Neural crest cell (in vitro differentiated cells): ENCODE measurements at regions not wholly inside any gene's neighbourhood (a gene's known extent, or its start where the extent isn't known, plus 50 kb on each side); places are given as distances from the start of the nearest gene placed in this dataset.

Experiments
- DNase-seq: peaks from one replicate; pipeline ENCODE4 v3.0.0; 2021; ENCODE audit warnings: low read depth, mixed read lengths, low spot score
- H3K27ac Mint-ChIP-seq: one replicate; pipeline ENCODE4 v1.8.0; 2021; ENCODE audit warnings: mild to moderate bottlenecking, mixed read lengths; ENCODE audit not compliant: unreplicated experiment
- H3K27me3 Mint-ChIP-seq: 2 replicates; pipeline ENCODE4 v1.8.0; 2021; ENCODE audit warnings: low read depth, mild to moderate bottlenecking, mixed read lengths
- H3K36me3 Mint-ChIP-seq: 2 replicates; pipeline ENCODE4 v1.8.0; 2021; ENCODE audit warnings: low read depth, mild to moderate bottlenecking, mixed read lengths
- H3K4me1 Mint-ChIP-seq: 2 replicates; pipeline ENCODE4 v1.8.0; 2021; ENCODE audit warnings: mixed read lengths
- H3K4me3 Mint-ChIP-seq: one replicate; pipeline ENCODE4 v1.8.0; 2021; ENCODE audit warnings: mild to moderate bottlenecking, mixed read lengths
- H3K9me3 Mint-ChIP-seq: 2 replicates; pipeline ENCODE4 v1.8.0; 2021; ENCODE audit warnings: mixed read lengths
- TF ChIP-seq, protein P1 (sequence below): fragments of 200-600 bp; sonication (generic); conservative IDR thresholded peaks from 2 replicates; pipeline ENCODE4 v1.5.0; 2021; ENCODE audit warnings: antibody characterized with exemption, mild to moderate bottlenecking

DNA sequence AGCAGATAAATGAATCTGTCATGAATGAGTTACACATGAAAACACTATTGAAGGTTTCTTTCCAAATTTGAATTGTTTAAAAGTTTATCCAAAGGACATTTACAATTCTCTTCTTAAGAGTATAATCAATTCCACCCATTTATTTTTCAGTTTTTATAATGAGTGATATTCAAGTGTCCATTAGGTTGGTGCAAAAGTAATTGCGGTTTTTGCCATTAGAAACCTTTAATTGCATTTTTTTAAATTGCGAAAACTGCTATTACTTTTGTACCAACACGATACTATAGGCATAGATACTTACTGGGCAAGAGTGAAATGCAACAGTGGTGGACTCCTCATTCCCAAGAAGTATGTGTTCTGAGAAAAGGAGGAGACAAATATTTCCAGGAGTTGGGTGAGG, 422.7 kb upstream of the MON1B start:
- Mint-ChIP-seq H3K36me3 (no peaks in the 10 kb centered on the region), H3K27me3 (peaks cover 2% of the 10 kb centered on the region), H3K27ac (no peak overlapping the region), H3K4me1 (no peaks in the 10 kb centered on the region), H3K9me3 (peaks cover 4% of the 10 kb centered on the region), H3K4me3 (no peak overlapping the region)
- no peak for DNase-seq
- TF ChIP-seq, protein P1, sequence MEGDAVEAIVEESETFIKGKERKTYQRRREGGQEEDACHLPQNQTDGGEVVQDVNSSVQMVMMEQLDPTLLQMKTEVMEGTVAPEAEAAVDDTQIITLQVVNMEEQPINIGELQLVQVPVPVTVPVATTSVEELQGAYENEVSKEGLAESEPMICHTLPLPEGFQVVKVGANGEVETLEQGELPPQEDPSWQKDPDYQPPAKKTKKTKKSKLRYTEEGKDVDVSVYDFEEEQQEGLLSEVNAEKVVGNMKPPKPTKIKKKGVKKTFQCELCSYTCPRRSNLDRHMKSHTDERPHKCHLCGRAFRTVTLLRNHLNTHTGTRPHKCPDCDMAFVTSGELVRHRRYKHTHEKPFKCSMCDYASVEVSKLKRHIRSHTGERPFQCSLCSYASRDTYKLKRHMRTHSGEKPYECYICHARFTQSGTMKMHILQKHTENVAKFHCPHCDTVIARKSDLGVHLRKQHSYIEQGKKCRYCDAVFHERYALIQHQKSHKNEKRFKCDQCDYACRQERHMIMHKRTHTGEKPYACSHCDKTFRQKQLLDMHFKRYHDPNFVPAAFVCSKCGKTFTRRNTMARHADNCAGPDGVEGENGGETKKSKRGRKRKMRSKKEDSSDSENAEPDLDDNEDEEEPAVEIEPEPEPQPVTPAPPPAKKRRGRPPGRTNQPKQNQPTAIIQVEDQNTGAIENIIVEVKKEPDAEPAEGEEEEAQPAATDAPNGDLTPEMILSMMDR = no peak

DNA sequence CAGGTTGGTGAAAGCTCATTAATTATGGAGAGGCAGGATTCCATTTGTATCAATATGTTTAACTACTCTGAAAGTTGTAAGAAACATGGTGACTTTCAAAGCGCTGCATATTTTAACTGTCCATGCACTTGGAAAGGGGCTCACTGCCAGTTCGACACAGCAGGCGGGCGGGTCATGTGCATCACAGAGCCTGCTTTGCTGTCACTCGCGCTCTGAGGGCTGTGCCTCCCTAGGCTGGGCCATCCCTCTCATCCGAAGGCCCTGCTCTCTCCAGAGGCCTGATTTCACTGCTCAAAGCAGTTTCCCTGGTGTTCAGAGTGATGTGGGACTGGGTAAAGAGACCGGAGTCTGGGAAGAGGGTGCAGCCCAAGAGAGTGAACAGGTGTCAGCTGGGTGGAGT, 422.0 kb upstream of the MON1B start:
- no peaks in the 10 kb centered on the region for H3K4me1 Mint-ChIP-seq
- H3K27ac Mint-ChIP-seq = no peak overlapping the region
- TF ChIP-seq, protein P1 = no peak

DNA sequence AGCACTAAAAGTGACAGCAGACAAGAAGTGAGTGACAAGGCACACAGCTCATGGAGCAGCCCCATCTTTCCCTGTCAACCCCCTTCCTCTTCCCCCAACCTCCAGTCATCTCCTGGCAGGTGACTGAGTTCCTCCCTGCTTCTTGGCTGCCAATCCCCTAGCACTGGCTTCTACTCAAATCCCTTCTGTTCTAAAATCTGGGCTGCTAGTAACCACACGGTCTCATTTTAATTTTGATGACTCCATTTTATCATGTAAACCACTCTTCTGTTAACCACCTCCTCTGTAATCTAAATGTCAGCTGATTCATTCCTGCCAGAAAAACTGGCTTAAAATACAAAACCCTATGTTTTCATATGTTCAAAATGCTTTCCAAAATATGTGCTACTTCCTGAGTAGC, 419.8 kb upstream of the MON1B start:
- Mint-ChIP-seq H3K36me3 (no peaks in the 10 kb centered on the region), H3K4me3 (no peak overlapping the region), H3K27me3 (peaks cover 2% of the 10 kb centered on the region), H3K27ac (no peak overlapping the region), H3K9me3 (no peaks in the 10 kb centered on the region), H3K4me1 (no peaks in the 10 kb centered on the region)
- DNase-seq = no peak
- TF ChIP-seq, protein P1 = no peak

More for the DNA sequence above, 422.0 kb upstream of the MON1B start:
- Mint-ChIP-seq H3K4me3 (no peak overlapping the region), H3K27me3 (peaks cover 2% of the 10 kb centered on the region), H3K9me3 (peaks cover 4% of the 10 kb centered on the region), H3K36me3 (no peaks in the 10 kb centered on the region)
- no peak for DNase-seq

DNA sequence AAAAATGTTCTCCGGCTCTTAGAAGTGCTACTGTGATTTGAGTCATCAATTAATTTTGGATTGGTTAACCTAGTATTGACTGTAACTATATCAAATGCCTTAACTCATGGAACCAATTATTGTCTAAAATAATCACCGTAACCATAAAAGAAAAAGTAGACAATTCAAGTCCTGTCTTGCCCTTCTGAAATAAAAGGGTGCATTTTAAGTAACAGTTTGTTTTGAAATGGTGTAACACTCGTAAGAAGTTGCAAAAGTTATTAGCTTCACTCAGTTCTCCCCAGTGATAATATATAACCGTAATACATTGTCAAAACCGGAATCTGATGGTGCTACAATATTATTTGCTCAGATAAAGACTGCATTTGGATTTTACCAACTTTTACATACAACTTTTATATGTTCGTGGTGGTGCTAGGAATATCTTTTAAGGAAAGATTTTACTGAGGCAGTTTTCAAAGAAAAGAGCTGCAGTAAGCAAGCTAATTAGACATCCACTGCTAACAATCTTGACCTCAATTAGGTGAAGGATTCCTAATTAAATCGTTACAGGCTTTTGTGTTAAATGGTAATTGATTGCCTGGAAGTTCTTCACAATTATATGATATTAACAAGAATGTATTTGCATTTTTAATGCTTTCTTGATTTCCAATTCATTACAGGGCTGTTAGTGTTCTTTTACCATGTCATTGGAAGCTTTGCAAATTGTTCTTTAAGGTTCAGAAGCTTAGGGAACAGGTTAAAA, 413.1 kb upstream of the MON1B start:
- no peak overlapping the region for H3K4me3 Mint-ChIP-seq
- no peak for DNase-seq
- H3K27ac Mint-ChIP-seq = no peak overlapping the region
- H3K27me3 Mint-ChIP-seq = no peaks in the 10 kb centered on the region
- H3K9me3 Mint-ChIP-seq = no peaks in the 10 kb centered on the region
- no peaks in the 10 kb centered on the region for H3K36me3 Mint-ChIP-seq
- H3K4me1 Mint-ChIP-seq = no peaks in the 10 kb centered on the region
- TF ChIP-seq, protein P1 = no peak

DNA sequence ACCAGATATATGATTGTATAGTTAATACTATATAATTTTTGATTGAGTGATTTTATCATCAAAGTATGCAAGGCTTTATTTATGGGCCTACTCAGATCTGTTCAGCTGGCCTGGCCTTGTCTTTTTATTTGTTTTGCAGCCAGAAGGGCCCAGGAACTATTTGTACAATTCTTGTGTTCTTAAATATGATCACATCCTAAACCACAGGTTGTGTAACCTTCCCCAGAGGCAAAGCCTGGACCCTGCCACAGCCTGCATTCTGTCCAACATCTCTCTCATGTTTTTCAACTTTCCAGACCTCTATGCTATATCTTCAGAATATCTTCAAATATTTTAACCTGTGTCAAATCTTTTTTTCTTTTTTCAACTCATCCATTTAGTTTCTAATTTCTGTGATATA, 410.4 kb upstream of the MON1B start:
- TF ChIP-seq, protein P1 = no peak
- Mint-ChIP-seq H3K27ac (no peak overlapping the region), H3K9me3 (no peaks in the 10 kb centered on the region), H3K4me1 (no peaks in the 10 kb centered on the region), H3K4me3 (no peak overlapping the region), H3K36me3 (no peaks in the 10 kb centered on the region), H3K27me3 (no peaks in the 10 kb centered on the region)
- no peak for DNase-seq
